ENCODE measurements at regions not wholly inside any gene's neighbourhood (a gene's known extent, or its start where the extent isn't known, plus 50 kb on each side); places are given as distances from the start of the nearest gene placed in this dataset.

GRCh38 chr7:156127166-156128134 lies 315.2 kb upstream of the SHH start:
- TF ChIP-seq EZH2 (IDR thresholded peaks at IDR 0.05; ENCODE audit: borderline replicate concordance, insufficient read depth, low read depth, low read length, poor library complexity, severe bottlenecking) (no peak), CTCF (IDR thresholded peaks at IDR 0.05) (no peak)
- Mint-ChIP-seq H3K4me1 (no peaks in the 10 kb centered on the region), H3K9me3 (ENCODE audit: insufficient read depth) (no peaks in the 10 kb centered on the region), H3K27me3 (no peaks in the 10 kb centered on the region), H3K4me3 (no peak overlapping the region), H3K27ac (no peak overlapping the region)
- Histone ChIP-seq H3K4me3 (ENCODE audit: control extremely low read depth in 1 of 5, extremely low read depth in 1 of 5, insufficient read depth in 1 of 5, low read depth in 2 of 5, low read length in 4 of 5) (no peak overlapping the region), H3K4me1 (ENCODE audit: control insufficient read depth in 2 of 2, insufficient read depth in 2 of 2, low read length in 2 of 2) (no peaks in the 10 kb centered on the region), H3K9me3 (ENCODE audit: control extremely low read depth in 1 of 3, control insufficient read depth in 2 of 3, insufficient read depth in 1 of 3, low read length in 2 of 3) (peaks cover 0 to 22% (median 0%) of the 10 kb centered on the region in 3 donors), H3K4me2 (replicated peaks; ENCODE audit: low read depth, low read length, poor library complexity, severe bottlenecking) (no peak overlapping the region), H3K27ac (ENCODE audit: low read length in 2 of 2) (no peak overlapping the region), H4K20me1 (ENCODE audit: control insufficient read depth, insufficient read depth, low read length, poor library complexity, severe bottlenecking) (no peaks in the 10 kb centered on the region), H3K79me2 (ENCODE audit: control insufficient read depth, insufficient read depth, low read length) (no peaks in the 10 kb centered on the region), H3K27me3 (replicated peaks in 1 of 4; ENCODE audit: control extremely low read depth in 1 of 4, control insufficient read depth in 3 of 4, insufficient read depth in 4 of 4, low read length in 3 of 4) (no peaks in the 10 kb centered on the region), H3K9ac (ENCODE audit: low read length) (no peak overlapping the region), H2AFZ (ENCODE audit: insufficient read depth, low read depth, low read length, poor library complexity, severe bottlenecking) (no peak overlapping the region), H3K36me3 (replicated peaks in 1 of 2; ENCODE audit: control extremely low read depth in 1 of 2, control insufficient read depth in 1 of 2, extremely low read depth in 1 of 2, insufficient read depth in 2 of 2, low read length in 1 of 2) (no peaks in the 10 kb centered on the region)
- no peak for DNase-seq
- ChIA-PET POLR2A (no interaction called here), CTCF (no interaction called here)
- WGBS (ENCODE audit: insufficient coverage) = 91% methylated on average over 34 of the region's 35 CpGs
- intact Hi-C loops (cut with micrococcal nuclease) = no loop called here
- ATAC-seq (ENCODE audit: low read depth) = no peak

Data from B cell (primary cell).